ENCODE measurements at regions not wholly inside any gene's neighbourhood (a gene's known extent, or its start where the extent isn't known, plus 50 kb on each side); places are given as distances from the start of the nearest gene placed in this dataset.

GRCh38 chr11:122362381-122362780, 246.4 kb upstream of the BLID start:
- H3K9me3 ChIP-seq = no peaks in the 10 kb centered on the region
- TF ChIP-seq POLR2A (IDR thresholded peaks at IDR 0.05) (no peak), CTCF (IDR thresholded peaks at IDR 0.05) (no peak)
- H3K36me3 ChIP-seq = no peaks in the 10 kb centered on the region
- H3K4me3 ChIP-seq = no peak overlapping the region
- no peaks in the 10 kb centered on the region for H3K4me1 ChIP-seq
- no peaks in the 10 kb centered on the region for H3K27me3 ChIP-seq
- H3K27ac ChIP-seq = no peak overlapping the region
- no peak for DNase-seq

- Histone ChIP-seq H3K4me3 (no peak overlapping the region), H3K27me3 (no peaks in the 10 kb centered on the region), H3K36me3 (no peaks in the 10 kb centered on the region), H3K4me1 (no peaks in the 10 kb centered on the region), H3K27ac (no peak overlapping the region), H3K9me3 (no peaks in the 10 kb centered on the region)
- no peak for TF ChIP-seq CTCF (IDR thresholded peaks at IDR 0.05)
- TF ChIP-seq POLR2A (IDR thresholded peaks at IDR 0.05) = no peak
- no peak for DNase-seq
These were observed 244.9 kb upstream of the BLID start for GRCh38 chr11:122360875-122361274.

GRCh38 chr11:122359081-122359571, 243.1 kb upstream of the BLID start:
- Histone ChIP-seq H3K9me3 (no peaks in the 10 kb centered on the region), H3K27me3 (no peaks in the 10 kb centered on the region), H3K36me3 (no peaks in the 10 kb centered on the region), H3K27ac (no peak overlapping the region), H3K4me1 (no peaks in the 10 kb centered on the region), H3K4me3 (no peak overlapping the region)
- DNase-seq = no peak
- TF ChIP-seq POLR2A (IDR thresholded peaks at IDR 0.05) (no peak), CTCF (IDR thresholded peaks at IDR 0.05) (no peak)

GRCh38 chr11:122358292-122358691, 242.3 kb upstream of the BLID start:
- Histone ChIP-seq H3K9me3 (no peaks in the 10 kb centered on the region), H3K27me3 (no peaks in the 10 kb centered on the region), H3K4me1 (no peaks in the 10 kb centered on the region), H3K27ac (no peak overlapping the region), H3K36me3 (no peaks in the 10 kb centered on the region), H3K4me3 (no peak overlapping the region)
- TF ChIP-seq POLR2A (IDR thresholded peaks at IDR 0.05) (no peak), CTCF (IDR thresholded peaks at IDR 0.05) (no peak)
- DNase-seq = no peak

GRCh38 chr11:122355968-122356367, 240.0 kb upstream of the BLID start:
- TF ChIP-seq POLR2A (IDR thresholded peaks at IDR 0.05) (no peak), CTCF (IDR thresholded peaks at IDR 0.05) (no peak)
- no peak for DNase-seq
- Histone ChIP-seq H3K4me1 (no peaks in the 10 kb centered on the region), H3K4me3 (no peak overlapping the region), H3K27me3 (no peaks in the 10 kb centered on the region), H3K27ac (no peak overlapping the region), H3K9me3 (no peaks in the 10 kb centered on the region), H3K36me3 (no peaks in the 10 kb centered on the region)
